ENCODE measurements at regions not wholly inside any gene's neighbourhood (a gene's known extent, or its start where the extent isn't known, plus 50 kb on each side); places are given as distances from the start of the nearest gene placed in this dataset.

DNA sequence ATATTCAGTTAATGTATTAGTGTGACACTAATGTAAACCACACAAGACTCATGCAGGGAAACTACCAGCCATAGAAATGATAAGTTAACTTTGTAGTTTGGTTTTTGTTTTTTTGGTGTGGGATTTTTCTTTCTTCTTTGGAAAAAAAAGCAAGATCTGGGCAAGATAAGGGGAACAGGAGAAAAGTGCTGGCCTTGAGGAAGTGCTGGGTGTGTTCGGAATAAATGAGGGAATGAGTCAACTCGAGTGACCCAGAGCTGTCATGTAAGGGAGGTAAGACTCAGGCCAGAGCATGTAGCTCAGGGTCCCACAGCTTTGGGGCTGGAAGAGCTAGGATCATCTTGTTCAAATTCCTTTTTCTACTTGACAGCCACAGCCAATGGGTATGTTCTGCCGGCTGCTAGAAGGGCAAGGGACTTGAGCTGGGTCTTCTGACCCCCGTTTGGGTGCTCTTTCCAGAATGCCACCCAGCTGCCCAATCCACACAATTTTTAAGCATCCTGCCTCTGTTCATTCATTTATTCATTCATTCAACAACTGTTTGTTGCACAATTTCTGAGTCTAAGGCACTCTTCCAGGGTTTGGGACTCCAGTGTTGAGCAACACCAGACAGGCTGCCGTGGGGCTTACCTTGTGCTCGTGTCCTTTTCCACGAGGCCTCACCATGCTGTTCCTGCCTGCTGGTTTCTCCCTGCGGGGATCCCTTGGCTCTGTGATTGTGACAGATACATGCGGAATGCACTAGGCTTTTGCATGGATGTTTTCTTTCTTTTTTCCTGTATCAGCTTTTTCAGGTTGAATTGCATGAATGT, 54.5 kb downstream of the CLDN34 start:
- DNase-seq: no peak

GRCh38 chrX:10022273-10022541, 55.0 kb downstream of the CLDN34 start:
- DNase-seq: no peak

- DNase-seq: no peak
These were observed 55.6 kb downstream of the CLDN34 start for GRCh38 chrX:10022580-10023245.

DNA sequence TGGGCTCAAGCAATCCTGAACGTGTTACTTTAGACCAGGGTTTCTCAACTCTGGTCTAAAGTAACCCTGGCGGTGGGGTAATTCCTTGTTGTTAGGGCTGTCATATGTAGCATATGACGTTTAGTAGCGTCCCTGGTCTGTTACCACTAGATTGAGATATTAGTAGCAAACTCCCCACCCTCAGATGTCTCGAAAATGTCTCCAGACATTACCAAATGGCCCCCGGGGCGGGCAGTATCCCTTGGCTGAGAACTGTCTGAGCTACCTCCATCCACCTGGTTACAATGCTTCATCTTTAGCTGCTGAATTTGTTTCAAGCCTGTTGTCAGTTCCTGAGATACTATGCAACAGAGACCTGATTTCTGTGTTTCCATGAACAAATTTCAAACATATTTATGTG, 56.7 kb downstream of the CLDN34 start:
- DNase-seq: no peak

- DNase-seq: no peak
These were observed 58.8 kb downstream of the CLDN34 start for GRCh38 chrX:10025742-10026493.

GRCh38 chrX:10028283-10029104, 61.3 kb downstream of the CLDN34 start:
- no peak for DNase-seq

DNA sequence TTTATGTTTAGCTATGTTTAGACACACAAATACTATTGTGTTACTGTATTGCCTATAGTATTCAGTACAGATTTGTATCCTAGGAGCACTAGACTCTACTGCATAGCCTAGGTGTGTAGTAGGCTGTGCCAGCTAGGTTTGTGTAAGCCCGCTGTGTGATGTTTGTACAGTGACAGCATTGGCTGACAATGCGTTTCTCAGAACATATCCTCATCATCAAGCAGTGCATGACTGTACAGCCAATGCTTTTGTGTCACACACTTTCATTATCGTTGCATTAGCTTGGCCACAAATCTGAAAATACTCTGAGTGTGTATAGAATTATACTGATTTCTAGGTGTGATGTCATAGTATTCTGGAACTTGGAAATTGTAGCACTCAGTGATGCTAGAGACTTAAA, 63.4 kb downstream of the CLDN34 start:
- DNase-seq: no peak

GRCh38 chrX:10031746-10032145, 64.6 kb downstream of the CLDN34 start:
- no peak for DNase-seq

DNA sequence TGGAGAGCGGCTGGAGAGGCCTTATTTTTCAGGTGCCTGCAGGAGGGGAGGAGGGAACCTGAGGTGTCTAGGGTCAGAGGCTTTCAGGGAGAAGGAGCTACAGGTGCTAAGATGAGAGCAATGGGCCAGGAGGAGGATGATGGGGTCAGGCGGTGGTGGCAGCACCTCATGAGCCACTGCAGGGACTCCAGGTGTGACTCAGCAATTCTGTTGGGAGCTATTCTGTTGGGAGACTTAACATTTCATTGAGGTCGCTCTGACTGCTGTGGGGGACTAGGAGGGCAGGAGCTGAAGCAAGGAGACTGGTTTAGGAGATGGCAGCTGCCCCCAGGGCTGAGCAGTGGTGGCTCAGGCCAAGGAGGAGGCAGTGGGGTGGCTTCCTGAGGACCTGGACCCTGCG, 65.0 kb downstream of the CLDN34 start:
- DNase-seq: no peak

DNA sequence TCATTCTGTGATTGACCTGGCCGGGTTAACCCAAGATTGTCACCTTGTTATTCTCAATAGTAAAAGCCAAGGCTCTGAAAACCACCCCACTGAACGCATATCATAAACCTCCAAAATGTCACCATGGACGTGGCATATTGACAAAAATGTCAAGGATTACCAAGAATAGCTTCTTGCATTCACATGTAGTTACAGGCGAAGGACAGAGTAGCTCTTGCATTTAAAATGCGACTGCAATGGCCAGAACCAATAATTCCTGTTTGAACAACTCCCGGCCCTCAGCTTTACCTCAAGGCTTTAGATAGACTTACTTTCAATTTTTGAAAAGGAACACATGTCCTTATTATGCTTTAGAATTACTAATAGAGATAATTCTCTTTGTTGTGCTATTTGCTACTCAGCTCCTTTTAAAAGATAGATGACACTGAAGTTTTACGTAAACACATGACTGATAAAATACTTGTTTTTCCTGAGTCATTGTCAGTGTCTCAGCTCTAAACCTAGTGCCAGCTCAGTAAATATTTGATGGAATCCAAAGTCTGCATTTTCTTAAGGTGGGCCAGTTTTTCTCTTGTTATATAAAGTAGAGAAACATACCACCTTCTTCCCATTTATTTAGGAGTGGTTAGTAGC, 66.3 kb downstream of the CLDN34 start:
- no peak for DNase-seq

GRCh38 chrX:10034740-10035260, 67.6 kb downstream of the CLDN34 start:
- no peak for DNase-seq

DNA sequence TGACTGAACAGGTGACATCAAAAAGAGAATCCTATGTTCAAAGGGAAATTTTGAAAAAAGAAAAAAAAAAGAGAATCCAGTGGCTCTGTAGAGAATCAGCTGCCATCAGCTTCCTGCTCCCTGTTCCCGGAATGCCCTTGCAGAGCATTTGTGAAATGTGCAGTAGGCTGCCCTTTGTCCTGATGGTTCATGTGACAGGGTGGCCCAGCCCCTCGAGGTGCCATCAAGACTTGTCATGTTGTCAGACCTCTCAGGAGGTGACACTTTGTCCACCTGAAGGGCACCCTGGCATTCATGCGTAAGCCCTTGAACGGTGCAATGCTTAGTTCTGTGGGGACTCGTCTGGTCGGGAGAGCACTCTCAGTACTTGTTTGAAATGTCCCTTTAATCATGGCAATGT, 71.4 kb downstream of the CLDN34 start:
- no peak for DNase-seq

- DNase-seq: no peak
These were observed 72.9 kb downstream of the CLDN34 start for GRCh38 chrX:10039821-10040793.

GRCh38 chrX:10040961-10041360, 73.8 kb downstream of the CLDN34 start:
- no peak for DNase-seq

GRCh38 chrX:10041383-10041782, 74.2 kb downstream of the CLDN34 start:
- no peak for DNase-seq

DNA sequence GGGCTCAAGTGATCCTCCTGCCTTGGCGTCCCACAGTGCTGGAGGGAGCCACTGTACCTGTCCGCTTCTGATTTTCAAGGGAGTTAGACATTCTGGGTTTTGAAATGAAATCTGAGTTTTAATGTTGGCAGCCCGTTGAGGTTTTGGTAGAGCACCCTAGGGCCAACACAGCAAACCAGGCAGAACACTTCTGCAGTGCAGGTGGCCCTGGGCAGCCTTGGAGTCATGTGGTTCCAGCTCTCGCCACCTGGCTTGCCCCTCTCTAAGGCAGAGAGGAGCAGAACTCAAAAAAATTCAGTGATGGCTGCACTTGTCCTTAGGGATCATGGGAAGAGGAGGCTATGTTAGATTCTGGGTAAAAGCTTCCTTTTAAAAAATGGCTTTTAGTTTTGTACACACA, 74.9 kb downstream of the CLDN34 start:
- no peak for DNase-seq

DNA sequence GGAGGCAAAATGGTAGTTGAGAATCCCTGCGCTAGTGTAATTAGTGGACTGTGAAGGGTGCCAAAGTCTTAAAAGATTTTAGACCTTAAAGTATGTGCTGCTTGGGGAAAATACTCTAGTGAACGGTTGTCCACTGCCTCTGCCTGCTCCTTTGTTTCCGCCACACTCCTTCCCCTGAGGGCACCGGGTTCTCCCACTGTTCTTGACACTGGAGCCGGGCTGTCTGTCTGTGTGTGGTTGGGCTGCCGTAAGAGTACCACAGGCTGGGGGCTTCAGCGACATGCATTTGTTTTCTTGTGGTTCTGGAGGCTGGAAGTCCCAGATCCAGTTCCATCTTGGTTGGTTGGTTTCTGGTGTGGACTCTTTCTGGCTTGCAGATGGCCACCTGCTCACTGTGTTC, 76.2 kb downstream of the CLDN34 start:
- no peak for DNase-seq

DNA sequence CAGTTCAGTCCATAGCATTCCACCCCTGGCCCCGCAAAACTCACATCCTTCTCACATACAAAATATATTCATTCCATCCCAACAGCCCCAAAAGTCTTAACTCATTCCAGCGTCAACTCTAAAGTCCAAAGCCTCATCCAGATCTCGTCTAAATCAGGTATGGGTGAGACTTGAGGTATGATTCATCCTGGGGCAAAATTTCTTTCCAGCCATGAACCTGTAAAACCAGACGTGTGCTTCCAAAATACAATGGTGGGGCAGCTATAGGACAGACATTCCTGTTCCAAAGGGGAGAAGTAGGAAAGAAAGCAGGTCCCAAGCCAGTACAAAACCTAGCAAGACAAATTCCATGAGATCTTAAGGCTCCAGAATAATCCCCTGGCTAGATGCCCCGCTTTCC, 76.9 kb downstream of the CLDN34 start:
- DNase-seq: no peak

DNA sequence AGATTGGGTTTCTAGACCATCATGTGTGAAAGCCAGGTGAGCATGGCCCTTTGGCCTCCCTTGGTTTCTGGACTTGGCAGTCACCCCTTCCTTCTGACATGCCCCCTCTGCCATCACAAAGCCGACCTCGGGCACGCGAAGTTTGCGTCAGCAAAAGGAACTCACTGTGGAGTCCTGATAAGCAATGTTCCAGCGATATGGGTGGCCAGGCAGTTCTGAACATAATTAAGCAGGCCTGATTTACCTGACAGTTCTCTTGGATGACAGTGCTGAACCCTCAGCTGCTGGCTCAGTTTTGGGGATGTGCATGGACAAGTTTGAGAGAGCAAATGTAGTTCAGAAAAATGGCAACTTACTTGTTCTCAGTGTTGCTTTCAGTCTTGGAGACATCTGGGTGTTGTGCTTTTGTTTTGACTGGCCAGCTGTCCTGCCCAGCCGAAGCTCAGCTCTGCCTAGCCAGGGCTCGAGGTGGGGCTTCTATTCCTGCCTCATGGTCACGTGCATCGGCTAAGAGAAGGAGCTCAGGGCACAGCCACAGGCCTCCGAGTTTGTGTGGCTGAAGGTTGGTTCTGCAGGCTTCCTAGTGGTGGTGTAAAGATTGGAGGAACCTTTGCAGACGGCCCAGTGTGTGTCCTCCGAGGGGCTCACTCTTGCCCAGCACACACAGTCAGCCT, 78.3 kb downstream of the CLDN34 start:
- no peak for DNase-seq

DNA sequence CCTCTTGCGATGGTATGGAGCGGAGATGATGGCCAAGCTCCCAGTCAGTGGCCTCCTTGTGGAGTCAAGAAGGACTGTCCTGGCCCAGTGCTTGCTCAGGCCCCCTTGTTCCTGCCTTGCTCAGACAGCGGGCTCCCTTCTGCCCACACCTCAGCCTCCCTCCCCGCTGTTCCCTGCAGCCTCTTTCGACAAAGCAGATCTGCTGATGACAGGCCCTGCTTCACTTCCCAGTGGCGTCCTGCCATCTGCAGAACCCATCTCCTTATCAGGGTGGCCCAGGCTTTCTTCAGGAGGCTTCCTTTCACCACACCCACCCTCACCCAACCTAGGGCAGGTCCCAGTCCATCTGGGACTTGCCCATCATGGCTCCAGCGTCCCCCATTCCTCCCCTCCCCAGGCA, 80.0 kb downstream of the CLDN34 start:
- no peak for DNase-seq

GRCh38 chrX:10047631-10048030, 80.5 kb downstream of the CLDN34 start:
- DNase-seq: no peak

Measured in activated CD4-positive, alpha-beta T cell treated with anti-CD3 and anti-CD28 coated beads, Interleukin-2, amount 50 U/mL, for 1 hour (primary cell).